ENCODE measurements at regions not wholly inside any gene's neighbourhood (a gene's known extent, or its start where the extent isn't known, plus 50 kb on each side); places are given as distances from the start of the nearest gene placed in this dataset.

DNA sequence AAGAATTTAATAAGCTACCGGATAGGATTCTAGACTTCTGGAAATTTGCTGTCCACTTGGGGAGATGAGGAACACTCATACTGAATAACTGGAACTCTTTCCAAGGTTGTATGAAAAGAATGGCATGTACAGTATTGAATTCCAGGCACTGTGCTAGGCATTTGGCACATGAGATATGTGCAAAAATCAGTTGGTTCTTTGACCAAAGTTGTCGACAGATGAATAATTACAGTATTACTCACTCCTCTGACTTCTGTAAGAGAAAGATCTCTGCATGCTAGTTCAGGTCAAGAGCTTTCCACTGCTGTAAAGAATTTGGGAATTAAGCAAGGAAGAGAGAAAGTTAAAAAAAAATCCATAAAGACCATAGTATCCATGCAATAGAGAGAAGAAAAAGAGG, 764.7 kb downstream of the BCL11B start:
- Histone ChIP-seq H3K4me3 (ENCODE audit: low read length in 2 of 2) (no peak overlapping the region), H4K91ac (ENCODE audit: low read depth, low read length, poor library complexity) (no peak overlapping the region), H2BK5ac (ENCODE audit: low read length) (no peak overlapping the region), H2BK15ac (ENCODE audit: low read length) (no peak overlapping the region), H3K9me3 (replicated peaks in 1 of 2; ENCODE audit: control insufficient read depth in 2 of 2, insufficient read depth in 1 of 2, low read depth in 1 of 2, low read length in 2 of 2) (no peaks in the 10 kb centered on the region), H3K18ac (ENCODE audit: low read length) (no peak overlapping the region), H3K4ac (ENCODE audit: low read length) (no peak overlapping the region), H4K8ac (ENCODE audit: low read depth, low read length) (no peak overlapping the region), H3K9ac (ENCODE audit: low read depth, low read length, poor library complexity) (no peak overlapping the region), H3K4me1 (ENCODE audit: control insufficient read depth in 2 of 2, insufficient read depth in 1 of 2, low read depth in 1 of 2, low read length in 2 of 2) (no peaks in the 10 kb centered on the region), H2BK12ac (ENCODE audit: low read length) (no peak overlapping the region), H3K36me3 (replicated peaks in 1 of 2; ENCODE audit: control insufficient read depth in 2 of 2, insufficient read depth in 2 of 2, low read length in 2 of 2) (no peaks in the 10 kb centered on the region), H2AK5ac (ENCODE audit: low read depth, low read length) (no peak overlapping the region), H3K27me3 (ENCODE audit: control insufficient read depth in 3 of 3, insufficient read depth in 3 of 3, low read depth in 1 of 3, low read length in 3 of 3) (peaks cover 0 to 2% (median 0%) of the 10 kb centered on the region in 3 experiments), H3K14ac (ENCODE audit: low read length) (no peak overlapping the region), H3K27ac (replicated peaks; ENCODE audit: low read length) (no peak overlapping the region), H2BK120ac (ENCODE audit: low read depth, low read length) (no peak overlapping the region), H3K4me2 (ENCODE audit: insufficient read depth, low read length, poor library complexity, severe bottlenecking) (no peak overlapping the region), H3K23ac (ENCODE audit: low read depth, low read length, poor library complexity) (no peak overlapping the region), H3K79me1 (ENCODE audit: low read depth, low read length) (no peaks in the 10 kb centered on the region), H2AFZ (ENCODE audit: low read length) (no peak overlapping the region)
- no CpG with 5 or more reads among the region's 2 CpGs for WGBS, 2 donors (ENCODE audit: extremely low coverage in 2 of 2, insufficient read length in 2 of 2, insufficient replicate concordance in 1 of 2)
- no peak for DNase-seq (ENCODE audit: low spot score)

GRCh38 chr14:98510392-98510791, 761.6 kb downstream of the BCL11B start:
- Histone ChIP-seq H2BK120ac (ENCODE audit: low read depth, low read length) (no peak overlapping the region), H3K4me3 (ENCODE audit: low read length in 2 of 2) (no peak overlapping the region), H3K27me3 (ENCODE audit: control insufficient read depth in 3 of 3, insufficient read depth in 3 of 3, low read depth in 1 of 3, low read length in 3 of 3) (peaks cover 0 to 2% (median 0%) of the 10 kb centered on the region in 3 experiments), H3K4me1 (ENCODE audit: control insufficient read depth in 2 of 2, insufficient read depth in 1 of 2, low read depth in 1 of 2, low read length in 2 of 2) (no peaks in the 10 kb centered on the region), H2BK15ac (ENCODE audit: low read length) (no peak overlapping the region), H2BK5ac (ENCODE audit: low read length) (no peak overlapping the region), H4K91ac (ENCODE audit: low read depth, low read length, poor library complexity) (no peak overlapping the region), H2AFZ (ENCODE audit: low read length) (no peak overlapping the region), H2AK5ac (ENCODE audit: low read depth, low read length) (no peak overlapping the region), H4K8ac (ENCODE audit: low read depth, low read length) (no peak overlapping the region), H2BK12ac (ENCODE audit: low read length) (no peak overlapping the region), H3K9ac (ENCODE audit: low read depth, low read length, poor library complexity) (no peak overlapping the region), H3K27ac (replicated peaks; ENCODE audit: low read length) (no peak overlapping the region), H3K36me3 (replicated peaks in 1 of 2; ENCODE audit: control insufficient read depth in 2 of 2, insufficient read depth in 2 of 2, low read length in 2 of 2) (no peaks in the 10 kb centered on the region), H3K14ac (ENCODE audit: low read length) (no peak overlapping the region), H3K4me2 (ENCODE audit: insufficient read depth, low read length, poor library complexity, severe bottlenecking) (no peak overlapping the region), H3K79me1 (ENCODE audit: low read depth, low read length) (no peaks in the 10 kb centered on the region), H3K18ac (ENCODE audit: low read length) (no peak overlapping the region), H3K4ac (ENCODE audit: low read length) (no peak overlapping the region), H3K9me3 (replicated peaks in 1 of 2; ENCODE audit: control insufficient read depth in 2 of 2, insufficient read depth in 1 of 2, low read depth in 1 of 2, low read length in 2 of 2) (no peaks in the 10 kb centered on the region), H3K23ac (ENCODE audit: low read depth, low read length, poor library complexity) (no peak overlapping the region)
- WGBS, 2 donors (ENCODE audit: extremely low coverage in 2 of 2, insufficient read length in 2 of 2, insufficient replicate concordance in 1 of 2), result no CpG with 5 or more reads among the region's 3 CpGs
- no peak for DNase-seq (ENCODE audit: low spot score)

DNA sequence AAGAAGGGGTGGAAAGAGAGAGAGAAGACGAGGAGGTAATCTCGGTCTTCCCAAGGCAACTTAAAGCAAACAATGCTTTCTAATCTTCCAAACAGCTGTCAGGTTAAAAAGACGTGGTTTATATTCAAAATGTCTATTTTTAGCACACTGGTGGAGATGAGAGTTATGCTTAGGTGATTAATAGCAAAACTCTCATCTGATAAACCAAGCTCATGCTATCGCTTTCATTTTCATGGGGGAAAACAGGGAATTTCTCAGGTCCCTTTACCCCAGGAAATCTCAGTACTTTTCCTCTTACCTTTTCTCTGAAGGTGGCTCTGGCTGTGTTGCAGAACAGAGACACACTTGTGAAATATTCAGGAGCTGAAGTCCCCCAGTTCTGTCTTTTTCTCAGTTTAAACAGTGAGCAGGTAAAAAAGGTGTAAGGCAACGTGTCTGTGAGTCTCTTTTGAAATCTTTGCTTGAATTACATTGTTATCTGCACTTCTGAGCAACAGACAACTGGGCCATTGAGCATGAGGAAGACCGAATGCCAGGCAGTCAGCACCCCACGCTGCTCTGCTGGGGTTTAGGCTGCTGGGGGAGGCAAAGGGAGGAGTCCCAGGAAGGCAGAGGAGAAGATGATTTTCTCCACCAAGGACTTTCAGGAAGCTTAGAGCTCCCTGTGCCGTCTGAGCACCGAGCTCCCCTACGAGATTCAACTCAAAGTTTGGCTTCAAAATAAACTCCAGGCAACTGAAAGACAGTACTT, 759.3 kb downstream of the BCL11B start:
- Histone ChIP-seq H3K9me3 (replicated peaks in 1 of 2; ENCODE audit: control insufficient read depth in 2 of 2, insufficient read depth in 1 of 2, low read depth in 1 of 2, low read length in 2 of 2) (no peaks in the 10 kb centered on the region), H3K4me3 (ENCODE audit: low read length in 2 of 2) (no peak overlapping the region), H2BK12ac (ENCODE audit: low read length) (no peak overlapping the region), H3K18ac (ENCODE audit: low read length) (no peak overlapping the region), H2AFZ (ENCODE audit: low read length) (no peak overlapping the region), H4K8ac (ENCODE audit: low read depth, low read length) (no peak overlapping the region), H3K27ac (replicated peaks; ENCODE audit: low read length) (no peak overlapping the region), H3K27me3 (ENCODE audit: control insufficient read depth in 3 of 3, insufficient read depth in 3 of 3, low read depth in 1 of 3, low read length in 3 of 3) (peaks cover 0 to 2% (median 0%) of the 10 kb centered on the region in 3 experiments), H3K4me2 (ENCODE audit: insufficient read depth, low read length, poor library complexity, severe bottlenecking) (no peak overlapping the region), H3K4me1 (ENCODE audit: control insufficient read depth in 2 of 2, insufficient read depth in 1 of 2, low read depth in 1 of 2, low read length in 2 of 2) (no peaks in the 10 kb centered on the region), H3K9ac (ENCODE audit: low read depth, low read length, poor library complexity) (no peak overlapping the region), H3K14ac (ENCODE audit: low read length) (no peak overlapping the region), H4K91ac (ENCODE audit: low read depth, low read length, poor library complexity) (no peak overlapping the region), H2BK120ac (ENCODE audit: low read depth, low read length) (no peak overlapping the region), H2BK15ac (ENCODE audit: low read length) (no peak overlapping the region), H2AK5ac (ENCODE audit: low read depth, low read length) (no peak overlapping the region), H2BK5ac (ENCODE audit: low read length) (no peak overlapping the region), H3K23ac (ENCODE audit: low read depth, low read length, poor library complexity) (no peak overlapping the region), H3K4ac (ENCODE audit: low read length) (no peak overlapping the region), H3K36me3 (replicated peaks in 1 of 2; ENCODE audit: control insufficient read depth in 2 of 2, insufficient read depth in 2 of 2, low read length in 2 of 2) (no peaks in the 10 kb centered on the region), H3K79me1 (ENCODE audit: low read depth, low read length) (no peaks in the 10 kb centered on the region)
- no CpG with 5 or more reads among the region's 10 CpGs for WGBS, 2 donors (ENCODE audit: extremely low coverage in 2 of 2, insufficient read length in 2 of 2, insufficient replicate concordance in 1 of 2)
- no peak for DNase-seq (ENCODE audit: low spot score)

- WGBS, 2 donors (ENCODE audit: extremely low coverage in 2 of 2, insufficient read length in 2 of 2, insufficient replicate concordance in 1 of 2), result no CpG with 5 or more reads among the region's 3 CpGs
- H2AFZ ChIP-seq (ENCODE audit: low read length), result no peak overlapping the region
- H2BK12ac ChIP-seq (ENCODE audit: low read length), result no peak overlapping the region
- H3K4me1 ChIP-seq (ENCODE audit: control insufficient read depth in 2 of 2, insufficient read depth in 1 of 2, low read depth in 1 of 2, low read length in 2 of 2), result no peaks in the 10 kb centered on the region
- H3K9me3 ChIP-seq (replicated peaks in 1 of 2; ENCODE audit: control insufficient read depth in 2 of 2, insufficient read depth in 1 of 2, low read depth in 1 of 2, low read length in 2 of 2), result no peaks in the 10 kb centered on the region
- H3K27me3 ChIP-seq (ENCODE audit: control insufficient read depth in 3 of 3, insufficient read depth in 3 of 3, low read depth in 1 of 3, low read length in 3 of 3), result peaks cover 0 to 2% (median 0%) of the 10 kb centered on the region in 3 experiments
- no peak overlapping the region for H3K9ac ChIP-seq (ENCODE audit: low read depth, low read length, poor library complexity)
- DNase-seq (ENCODE audit: low spot score), result no peak
- no peak overlapping the region for H3K4ac ChIP-seq (ENCODE audit: low read length)
- H3K4me3 ChIP-seq (ENCODE audit: low read length in 2 of 2), result no peak overlapping the region
- no peak overlapping the region for H3K4me2 ChIP-seq (ENCODE audit: insufficient read depth, low read length, poor library complexity, severe bottlenecking)
- no peak overlapping the region for H2AK5ac ChIP-seq (ENCODE audit: low read depth, low read length)
- no peak overlapping the region for H3K14ac ChIP-seq (ENCODE audit: low read length)
- H4K8ac ChIP-seq (ENCODE audit: low read depth, low read length), result no peak overlapping the region
- H3K36me3 ChIP-seq (replicated peaks in 1 of 2; ENCODE audit: control insufficient read depth in 2 of 2, insufficient read depth in 2 of 2, low read length in 2 of 2), result no peaks in the 10 kb centered on the region
- no peak overlapping the region for H3K23ac ChIP-seq (ENCODE audit: low read depth, low read length, poor library complexity)
- H3K79me1 ChIP-seq (ENCODE audit: low read depth, low read length), result no peaks in the 10 kb centered on the region
- H4K91ac ChIP-seq (ENCODE audit: low read depth, low read length, poor library complexity), result no peak overlapping the region
- H2BK15ac ChIP-seq (ENCODE audit: low read length), result no peak overlapping the region
- no peak overlapping the region for H3K18ac ChIP-seq (ENCODE audit: low read length)
- H2BK120ac ChIP-seq (ENCODE audit: low read depth, low read length), result no peak overlapping the region
- no peak overlapping the region for H3K27ac ChIP-seq (replicated peaks; ENCODE audit: low read length)
- no peak overlapping the region for H2BK5ac ChIP-seq (ENCODE audit: low read length)
Observed at GRCh38 chr14:98513558-98513957, 758.4 kb downstream of the BCL11B start.
